ENCODE measurements at regions not wholly inside any gene's neighbourhood (a gene's known extent, or its start where the extent isn't known, plus 50 kb on each side); places are given as distances from the start of the nearest gene placed in this dataset.

GRCh38 chr14:97948841-97949240, 1151.7 kb downstream of the VRK1 start:
- no peak overlapping the region for H3K4me3 ChIP-seq (replicated peaks in 1 of 3)
- intact Hi-C loops (cut with DNase I): no loop called here
- H3K27ac ChIP-seq: no peak overlapping the region
- TF ChIP-seq CTCF (IDR thresholded peaks at IDR 0.05) (no peak), POLR2A (IDR thresholded peaks at IDR 0.05) (no peak)
- WGBS, 2 donors: 73 to 75% methylated on average over 4 to 9 of the region's 13 CpGs
- no peaks in the 10 kb centered on the region for H3K9me3 ChIP-seq
- H3K36me3 ChIP-seq: no peaks in the 10 kb centered on the region
- H3K27me3 ChIP-seq: no peaks in the 10 kb centered on the region
- H3K4me1 ChIP-seq: no peaks in the 10 kb centered on the region
- no peak for DNase-seq

- intact Hi-C loops (cut with DNase I): no loop called here
- no peaks in the 10 kb centered on the region for H3K36me3 ChIP-seq
- 68 to 77% methylated on average over 13 of the region's 13 CpGs for WGBS, 2 donors
- no peak for DNase-seq
- no peak overlapping the region for H3K27ac ChIP-seq
- no peak for TF ChIP-seq POLR2A (IDR thresholded peaks at IDR 0.05)
- TF ChIP-seq CTCF (IDR thresholded peaks at IDR 0.05): no peak
- H3K4me3 ChIP-seq (replicated peaks in 1 of 3): no peak overlapping the region
- H3K4me1 ChIP-seq: no peaks in the 10 kb centered on the region
- no peaks in the 10 kb centered on the region for H3K27me3 ChIP-seq
- H3K9me3 ChIP-seq: no peaks in the 10 kb centered on the region
These were observed 1159.6 kb downstream of the VRK1 start for GRCh38 chr14:97956581-97957340.

- intact Hi-C loops (cut with DNase I): no loop called here
- TF ChIP-seq CTCF (IDR thresholded peaks at IDR 0.05) (no peak), POLR2A (IDR thresholded peaks at IDR 0.05) (no peak)
These were observed 1162.1 kb downstream of the VRK1 start for GRCh38 chr14:97959251-97959650.

GRCh38 chr14:97960436-97960835, 1163.3 kb downstream of the VRK1 start:
- Histone ChIP-seq H3K4me3 (replicated peaks in 1 of 3) (no peak overlapping the region), H3K36me3 (no peaks in the 10 kb centered on the region), H3K4me1 (no peaks in the 10 kb centered on the region), H3K9me3 (no peaks in the 10 kb centered on the region), H3K27ac (no peak overlapping the region), H3K27me3 (no peaks in the 10 kb centered on the region)
- WGBS, 2 donors: 83 to 87% methylated on average over 4 of the region's 4 CpGs
- TF ChIP-seq CTCF (IDR thresholded peaks at IDR 0.05) (no peak), POLR2A (IDR thresholded peaks at IDR 0.05) (no peak)
- no peak for DNase-seq
- intact Hi-C loops (cut with DNase I): no loop called here

More at GRCh38 chr14:97959251-97959650, 1162.1 kb downstream of the VRK1 start:
- H3K4me1 ChIP-seq: no peaks in the 10 kb centered on the region
- DNase-seq: no peak
- no peak overlapping the region for H3K4me3 ChIP-seq (replicated peaks in 1 of 3)
- WGBS, 2 donors: 91 to 92% methylated on average over 4 of the region's 4 CpGs
- no peaks in the 10 kb centered on the region for H3K9me3 ChIP-seq
- H3K27me3 ChIP-seq: no peaks in the 10 kb centered on the region
- no peak overlapping the region for H3K27ac ChIP-seq
- no peaks in the 10 kb centered on the region for H3K36me3 ChIP-seq

GRCh38 chr14:97970222-97970621, 1173.0 kb downstream of the VRK1 start:
- Histone ChIP-seq H3K27me3 (no peaks in the 10 kb centered on the region), H3K4me1 (no peaks in the 10 kb centered on the region), H3K9me3 (no peaks in the 10 kb centered on the region), H3K27ac (no peak overlapping the region), H3K4me3 (replicated peaks in 1 of 3) (no peak overlapping the region), H3K36me3 (no peaks in the 10 kb centered on the region)
- intact Hi-C loops (cut with DNase I): no loop called here
- 0% methylated on average over 1 of the region's 1 CpG for WGBS, 2 donors
- no peak for DNase-seq
- TF ChIP-seq CTCF (IDR thresholded peaks at IDR 0.05) (no peak), POLR2A (IDR thresholded peaks at IDR 0.05) (no peak)
